H1 (cell line): ENCODE measurements at regions not wholly inside any gene's neighbourhood (a gene's known extent, or its start where the extent isn't known, plus 50 kb on each side); places are given as distances from the start of the nearest gene placed in this dataset.

ENCODE experiments used
- CTCF ChIA-PET: fragments of 300-600 bp; sonication (Branson Sonifier 250); formaldehyde crosslinking; loops from one replicate; lab custom pipeline; 2021; ENCODE audit not compliant: partially characterized antibody; lab: Charles Lee
- POLR2A ChIA-PET: fragments of 300-600 bp; sonication (Branson Sonifier 250); formaldehyde crosslinking; loops from one replicate; lab custom pipeline; 2021; ENCODE audit warnings: inconsistent platforms; ENCODE audit not compliant: partially characterized antibody; lab: Charles Lee
- DNase-seq, 2 experiments: peaks; one replicate each; pipeline versions ENCODE4 v3.0.0 to v3.0.0-alpha.2; 2010 to 2022; ENCODE audit warnings: low spot score in 2 of 2, low read depth in 1 of 2, mixed read lengths in 1 of 2
- FAIRE-seq: peaks from 2 replicates; lab custom pipeline; 2011; peaks lifted over from hg19 to GRCh38; lab: Jason Lieb, UNC
- H2AFZ ChIP-seq: 2 replicates; pipeline ENCODE4 v1.8.1; 2012; ENCODE audit warnings: low read length, inconsistent platforms
- H2AK5ac ChIP-seq: 2 replicates; pipeline ENCODE4 v1.6.1; 2013; ENCODE audit warnings: low read depth, low read length
- H2BK120ac ChIP-seq: replicated peaks from 2 replicates; pipeline ENCODE3; 2013; ENCODE audit warnings: low read depth, low read length, inconsistent platforms
- H2BK12ac ChIP-seq: 2 replicates; pipeline ENCODE4 v1.6.1; 2013; ENCODE audit warnings: low read depth, low read length
- H2BK15ac ChIP-seq: 2 replicates; pipeline ENCODE4 v1.6.1; 2013; ENCODE audit warnings: low read length
- H2BK20ac ChIP-seq: 2 replicates; pipeline ENCODE4 v1.6.1; 2013; ENCODE audit warnings: low read length
- H2BK5ac ChIP-seq: 2 replicates; pipeline ENCODE4 v1.6.1; 2013; ENCODE audit warnings: low read depth, low read length
- H3K14ac ChIP-seq: 2 replicates; pipeline ENCODE4 v1.6.1; 2013; ENCODE audit warnings: inconsistent platforms; ENCODE audit not compliant: insufficient read length
- H3K18ac ChIP-seq: 2 replicates; pipeline ENCODE4 v1.6.1; 2013; ENCODE audit warnings: low read length; ENCODE audit errors: extremely low read depth
- H3K23ac ChIP-seq: 2 replicates; pipeline ENCODE4 v1.6.1; 2013; ENCODE audit warnings: inconsistent platforms; ENCODE audit not compliant: insufficient read length
- H3K23me2 ChIP-seq: 2 replicates; pipeline ENCODE4 v1.6.1; 2013; ENCODE audit warnings: low read depth, low read length
- H3K27ac ChIP-seq: 2 replicates; pipeline ENCODE4 v1.6.1; 2011; ENCODE audit warnings: low read depth, low read length, inconsistent platforms
- H3K27me3 ChIP-seq, 4 experiments: replicated peaks in 1 of 4; 1 replicate in 1 of 4; 2 replicates in 3 of 4; pipeline versions ENCODE4 v1.6.1 to v1.8.1; 2011 to 2013; ENCODE audit warnings: low read length in 3 of 4, mild to moderate bottlenecking in 3 of 4, inconsistent platforms in 2 of 4, mixed read lengths in 2 of 4, moderate library complexity in 1 of 4; ENCODE audit not compliant: control insufficient read depth in 3 of 4, insufficient read depth in 3 of 4; ENCODE audit errors: extremely low read depth in 1 of 4
- H3K36me3 ChIP-seq, 4 experiments: 2 replicates each; pipeline versions ENCODE4 v1.6.1 to v1.8.1; 2011 to 2013; ENCODE audit warnings: mild to moderate bottlenecking in 4 of 4, low read length in 3 of 4, moderate library complexity in 2 of 4, control low read depth in 1 of 4, inconsistent platforms in 1 of 4; ENCODE audit not compliant: insufficient read depth in 4 of 4, control insufficient read depth in 2 of 4
- H3K4ac ChIP-seq: replicated peaks from 2 replicates; pipeline ENCODE3; 2013; ENCODE audit warnings: low read length, low read depth, mixed read lengths, inconsistent platforms; ENCODE audit not compliant: insufficient read length
- H3K4me1 ChIP-seq, 4 experiments: replicated peaks in 1 of 4; 1 replicate in 1 of 4; 2 replicates in 3 of 4; pipeline versions ENCODE4 v1.6.1 to v1.8.1; 2011 to 2013; ENCODE audit warnings: low read length in 3 of 4, inconsistent platforms in 2 of 4, mixed read lengths in 1 of 4; ENCODE audit not compliant: insufficient read depth in 4 of 4, control insufficient read depth in 3 of 4
- H3K4me2 ChIP-seq, 2 experiments: 2 replicates each; pipeline versions ENCODE4 v1.6.1 to v1.8.1; 2011 to 2013; ENCODE audit warnings: low read depth in 2 of 2, low read length in 2 of 2, control low read depth in 1 of 2, inconsistent platforms in 1 of 2, mild to moderate bottlenecking in 1 of 2; ENCODE audit not compliant: insufficient read depth in 1 of 2
- H3K4me3 ChIP-seq, 4 experiments: fragments of 200-600, 300-600 bp in 1 of 4; sonication (generic), shearing (Covaris generic), sonication (Bioruptor Twin) in 1 of 4; 2 replicates each; pipeline versions ENCODE4 v1.5.1 to v1.8.1; 2011 to 2016; ENCODE audit warnings: low read length in 4 of 4, low read depth in 3 of 4, control low read depth in 2 of 4, inconsistent platforms in 2 of 4, mild to moderate bottlenecking in 2 of 4, mixed read lengths in 1 of 4, moderate library complexity in 1 of 4; ENCODE audit not compliant: insufficient read depth in 2 of 4; ENCODE audit errors: extremely low read depth in 1 of 4
- H3K56ac ChIP-seq: replicated peaks from 2 replicates; pipeline ENCODE3; 2013; ENCODE audit warnings: low read depth, mild to moderate bottlenecking, mixed read lengths, low read length, inconsistent platforms; ENCODE audit not compliant: insufficient read length
- H3K79me1 ChIP-seq: 2 replicates; pipeline ENCODE4 v1.6.1; 2013; ENCODE audit warnings: low read depth, low read length, control low read depth
- H3K79me2 ChIP-seq, 2 experiments: 2 replicates each; pipeline versions ENCODE4 v1.6.1 to v1.8.1; 2012 to 2013; ENCODE audit warnings: low read length in 2 of 2, mild to moderate bottlenecking in 2 of 2, inconsistent platforms in 1 of 2; ENCODE audit not compliant: insufficient read depth in 2 of 2, control insufficient read depth in 1 of 2
- H3K9ac ChIP-seq, 4 experiments: replicated peaks in 1 of 4; 1 replicate in 1 of 4; 2 replicates in 3 of 4; pipeline versions ENCODE4 v1.6.1 to v1.8.1; 2011 to 2013; ENCODE audit warnings: low read depth in 3 of 4, low read length in 3 of 4, control low read depth in 2 of 4, mild to moderate bottlenecking in 2 of 4, moderate library complexity in 2 of 4, inconsistent platforms in 1 of 4; ENCODE audit errors: extremely low read depth in 1 of 4
- H3K9me3 ChIP-seq, 2 experiments: 2 replicates each; pipeline versions ENCODE4 v1.6.1 to v1.8.1; 2012 to 2013; ENCODE audit warnings: mild to moderate bottlenecking in 2 of 2, moderate library complexity in 2 of 2, control low read depth in 1 of 2, inconsistent platforms in 1 of 2, low read depth in 1 of 2, low read length in 1 of 2, mixed read lengths in 1 of 2; ENCODE audit not compliant: insufficient read depth in 2 of 2
- H4K20me1 ChIP-seq, 2 experiments: replicated peaks in 1 of 2; 2 replicates each; pipeline versions ENCODE3 to v1.8.1; 2011 to 2013; ENCODE audit warnings: inconsistent platforms in 2 of 2, low read length in 2 of 2, mild to moderate bottlenecking in 1 of 2; ENCODE audit not compliant: insufficient read depth in 2 of 2, control insufficient read depth in 1 of 2
- H4K5ac ChIP-seq: 2 replicates; pipeline ENCODE4 v1.6.1; 2013; ENCODE audit warnings: low read length, low read depth, mixed read lengths, inconsistent platforms; ENCODE audit not compliant: insufficient read length
- H4K8ac ChIP-seq: 2 replicates; pipeline ENCODE4 v1.8.0; 2013; ENCODE audit warnings: mild to moderate bottlenecking, moderate library complexity, low read length, inconsistent platforms; ENCODE audit not compliant: insufficient read depth; ENCODE audit errors: extremely low read depth
- H4K91ac ChIP-seq: replicated peaks from 2 replicates; pipeline ENCODE3; 2013; ENCODE audit warnings: low read length, mixed read lengths, inconsistent platforms; ENCODE audit not compliant: insufficient read length
- ASH2L ChIP-seq: fragments of 200-600, 300-600 bp; sonication (generic); IDR thresholded peaks from one replicate; pipeline ENCODE4 v1.7.1; 2017; ENCODE audit warnings: low read length
- BACH1 ChIP-seq: IDR thresholded peaks from 2 replicates; pipeline ENCODE4 v1.6.1; 2012; ENCODE audit warnings: low read length, improper control_type of control experiment
- BCL11A ChIP-seq, 2 experiments: IDR thresholded peaks; one replicate each; pipeline ENCODE4 v1.6.1; 2011; ENCODE audit warnings: low read depth in 2 of 2, low read length in 2 of 2, mild to moderate bottlenecking in 2 of 2
- CBX8 ChIP-seq: fragments of 300-800, 300-1000 bp; sonication (generic); IDR thresholded peaks from 2 replicates; pipeline ENCODE4 v1.7.1; 2016; ENCODE audit warnings: low read depth, low read length, borderline replicate concordance
- CTBP2 ChIP-seq: IDR thresholded peaks from 2 replicates; pipeline ENCODE4 v1.7.0; 2011; ENCODE audit warnings: borderline replicate concordance, mild to moderate bottlenecking, moderate library complexity, mixed read lengths, low read length; ENCODE audit not compliant: insufficient read depth, insufficient read length
- EGR1 ChIP-seq: IDR thresholded peaks from 2 replicates; pipeline ENCODE4 v1.6.1; 2011; ENCODE audit warnings: low read depth, low read length, borderline replicate concordance
- GTF2F1 ChIP-seq: IDR thresholded peaks from 2 replicates; pipeline ENCODE4 v1.6.1; 2012; ENCODE audit warnings: low read depth, low read length, improper control_type of control experiment, borderline replicate concordance
- KDM4A ChIP-seq: IDR thresholded peaks from one replicate; pipeline ENCODE4 v1.7.1; 2012; ENCODE audit warnings: low read depth, mild to moderate bottlenecking, moderate library complexity, low read length, inconsistent platforms; ENCODE audit not compliant: severe bottlenecking
- NANOG ChIP-seq: IDR thresholded peaks from 2 replicates; pipeline ENCODE4 v1.6.1; 2011; ENCODE audit warnings: low read length, low read depth, mild to moderate bottlenecking, inconsistent platforms; ENCODE audit not compliant: insufficient read depth, poor library complexity, severe bottlenecking
- NRF1 ChIP-seq: IDR thresholded peaks from 2 replicates; pipeline ENCODE4 v1.6.1; 2011; ENCODE audit warnings: mild to moderate bottlenecking, low read depth, low read length, improper control_type of control experiment
- SP2 ChIP-seq: IDR thresholded peaks from 2 replicates; pipeline ENCODE4 v1.6.1; 2012; ENCODE audit warnings: mild to moderate bottlenecking, low read length, inconsistent platforms
- SUZ12 ChIP-seq: fragments of 200-600 bp; sonication (generic); IDR thresholded peaks from 2 replicates; pipeline ENCODE4 v1.6.1; 2012; ENCODE audit warnings: mild to moderate bottlenecking, inconsistent platforms, low read length, moderate library complexity, mixed read lengths
- TAF1 ChIP-seq: IDR thresholded peaks from 2 replicates; pipeline ENCODE4 v1.6.1; 2011; ENCODE audit warnings: mild to moderate bottlenecking, low read depth, low read length
- WGBS, 2 experiments: shearing (Covaris generic) in 1 of 2; methylation state at CpG; one replicate each; pipeline versions ENCODE4 v1.1.6 to v1.1.7; 2013 to 2015; ENCODE audit warnings: low lambda C conversion rate in 2 of 2, mixed read lengths in 2 of 2, inconsistent platforms in 1 of 2, low coverage in 1 of 2, missing lambda C conversion rate in 1 of 2; ENCODE audit not compliant: insufficient replicate concordance in 2 of 2, insufficient coverage in 1 of 2, insufficient read length in 1 of 2; ENCODE audit errors: extremely low coverage in 1 of 2, missing lambda C conversion rate in 1 of 2; 5-methylcytosine and 5-hydroxymethylcytosine counted together

DNA sequence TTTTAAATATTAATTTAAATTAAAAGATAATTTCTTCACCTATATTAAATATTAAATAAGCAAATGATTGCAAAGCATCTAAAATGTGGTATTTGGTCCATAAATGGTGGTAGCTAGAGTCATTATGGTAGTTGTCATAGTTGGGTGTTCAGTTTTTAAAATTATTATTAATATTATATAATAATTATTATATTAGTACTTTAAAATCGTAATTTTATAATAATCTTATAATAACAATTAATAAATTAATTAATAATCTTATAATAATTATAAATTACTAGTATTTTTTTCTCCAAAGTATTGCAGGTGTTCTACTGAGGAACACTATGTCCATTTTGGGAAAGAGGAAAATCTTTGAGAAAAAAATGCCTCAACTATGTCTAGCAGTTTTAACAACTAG is 835.5 kb upstream of the GCFC2 start:
- FAIRE-seq, result no peak
- Histone ChIP-seq H3K4me3 (no peak overlapping the region), H2BK120ac (no peak overlapping the region), H3K4me2 (no peak overlapping the region), H3K9me3 (no peaks in the 10 kb centered on the region), H3K4me1 (peaks cover 0 to 2% (median 0%) of the 10 kb centered on the region in 4 experiments; a peak in 1 of 7 replicates), H4K20me1 (no peaks in the 10 kb centered on the region), H3K56ac (no peak overlapping the region), H3K79me2 (no peaks in the 10 kb centered on the region), H3K79me1 (no peaks in the 10 kb centered on the region), H2BK12ac (no peak overlapping the region), H4K8ac (no peak overlapping the region), H3K23me2 (no peaks in the 10 kb centered on the region), H3K27ac (no peak overlapping the region), H2AFZ (no peak overlapping the region), H2BK15ac (no peak overlapping the region), H2BK5ac (no peak overlapping the region), H3K23ac (no peak overlapping the region), H3K18ac (no peak overlapping the region), H3K36me3 (no peaks in the 10 kb centered on the region), H2BK20ac (no peak overlapping the region), H3K4ac (no peak overlapping the region), H2AK5ac (no peak overlapping the region), H3K9ac (no peak overlapping the region), H4K5ac (no peak overlapping the region), H3K27me3 (no peaks in the 10 kb centered on the region), H3K14ac (no peak overlapping the region), H4K91ac (no peak overlapping the region)
- POLR2A ChIA-PET, result no interaction called here
- no peak for DNase-seq
- CTCF ChIA-PET, result interaction anchor here (0.5 kb wide), 1 partner anchor 732 kb away, joined by 5 read pairs; no protein-coding TSS in a partner anchor
- WGBS, 2 experiments, result 94% methylated on average over 1 of the region's 1 CpG; no CpG with 5 or more reads in 1 of the 2 experiments
- TF ChIP-seq CBX8 (no peak), NANOG (no peak), SUZ12 (no peak), GTF2F1 (no peak), EGR1 (no peak), NRF1 (no peak), CTBP2 (no peak), SP2 (no peak), BACH1 (no peak), TAF1 (no peak), KDM4A (no peak), ASH2L (no peak), BCL11A (IDR thresholded peaks at IDR 0.05; ENCODE audit: low read depth in 2 of 2, low read length in 2 of 2) (no peak)
